BE2C (cell line): ENCODE measurements at regions not wholly inside any gene's neighbourhood (a gene's known extent, or its start where the extent isn't known, plus 50 kb on each side); places are given as distances from the start of the nearest gene placed in this dataset.

Source experiments
- DNase-seq: peaks from one replicate; pipeline ENCODE4 v3.0.0-alpha.2; 2020
- H3K27me3 ChIP-seq: fragments of 250-450 bp; sonication (Bioruptor Pico); 2 replicates; pipeline ENCODE4 v1.5.1; 2020; ENCODE audit warnings: mild to moderate bottlenecking
- H3K36me3 ChIP-seq: fragments of 250-450 bp; sonication (Bioruptor Pico); 2 replicates; pipeline ENCODE4 v1.5.1; 2020; ENCODE audit warnings: mild to moderate bottlenecking
- H3K4me1 ChIP-seq: fragments of 250-450 bp; sonication (Bioruptor Pico); 2 replicates; pipeline ENCODE4 v1.5.1; 2020
- H3K4me3 ChIP-seq: 2 replicates; pipeline ENCODE4 v1.5.1; 2011; ENCODE audit warnings: low read depth, low read length
- H3K9me3 ChIP-seq: fragments of 250-450 bp; sonication (Bioruptor Pico); 2 replicates; pipeline ENCODE4 v1.5.1; 2020
- CTCF ChIP-seq: IDR thresholded peaks from 2 replicates; pipeline ENCODE4 v1.5.1; 2012; ENCODE audit warnings: mild to moderate bottlenecking, low read depth, low read length

GRCh38 chr5:85921590-85921989 lies 696.2 kb upstream of the COX7C start:
- Histone ChIP-seq H3K4me3 (no peak overlapping the region), H3K36me3 (no peaks in the 10 kb centered on the region), H3K9me3 (no peaks in the 10 kb centered on the region), H3K27me3 (no peaks in the 10 kb centered on the region), H3K4me1 (no peaks in the 10 kb centered on the region)
- peak; percentile 47 for TF ChIP-seq CTCF
- DNase-seq = peak; percentile 22

GRCh38 chr5:85927632-85928031 lies 690.1 kb upstream of the COX7C start:
- Histone ChIP-seq H3K4me1 (no peaks in the 10 kb centered on the region), H3K36me3 (no peaks in the 10 kb centered on the region), H3K9me3 (no peaks in the 10 kb centered on the region), H3K4me3 (no peak overlapping the region), H3K27me3 (no peaks in the 10 kb centered on the region)
- no peak for DNase-seq
- TF ChIP-seq CTCF = no peak

- Histone ChIP-seq H3K27me3 (peaks cover 11% of the 10 kb centered on the region; the same call in 1 of the 2 replicates), H3K9me3 (no peaks in the 10 kb centered on the region), H3K36me3 (no peaks in the 10 kb centered on the region), H3K4me3 (no peak overlapping the region), H3K4me1 (no peaks in the 10 kb centered on the region)
- TF ChIP-seq CTCF = no peak
- DNase-seq = no peak
Measured at GRCh38 chr5:85929713-85930112, 688.0 kb upstream of the COX7C start.

DNA sequence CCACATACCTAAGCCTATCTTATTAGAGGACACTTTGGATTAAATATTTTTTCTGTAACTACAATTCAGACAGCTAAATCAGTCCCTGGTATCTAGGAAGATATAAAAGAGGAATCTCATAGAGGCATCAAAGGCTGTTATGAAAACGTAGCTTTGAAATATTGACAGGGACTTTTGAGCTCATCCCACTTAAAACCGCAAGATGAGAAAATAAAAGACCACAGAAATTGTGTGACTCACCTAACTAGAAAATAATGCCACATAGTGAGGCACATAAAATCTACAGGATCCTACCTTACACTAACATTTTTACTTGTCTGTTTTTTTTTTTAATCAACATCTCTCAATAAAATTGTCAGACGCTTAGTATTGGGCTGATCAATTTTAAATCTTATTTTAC lies 686.5 kb upstream of the COX7C start:
- no peak for TF ChIP-seq CTCF
- DNase-seq = no peak
- Histone ChIP-seq H3K27me3 (peaks cover 14% of the 10 kb centered on the region; the same call in 1 of the 2 replicates), H3K4me3 (no peak overlapping the region), H3K4me1 (no peaks in the 10 kb centered on the region), H3K9me3 (no peaks in the 10 kb centered on the region), H3K36me3 (no peaks in the 10 kb centered on the region)

- H3K4me1 ChIP-seq = no peaks in the 10 kb centered on the region
- no peak for DNase-seq
- no peak for TF ChIP-seq CTCF
- H3K27me3 ChIP-seq = peaks cover 9% of the 10 kb centered on the region; the same call in 1 of the 2 replicates
- no peaks in the 10 kb centered on the region for H3K36me3 ChIP-seq
- no peak overlapping the region for H3K4me3 ChIP-seq
- H3K9me3 ChIP-seq = no peaks in the 10 kb centered on the region
Measured at GRCh38 chr5:85938201-85938600, 679.5 kb upstream of the COX7C start.

GRCh38 chr5:85951707-85952210 lies 666.0 kb upstream of the COX7C start:
- no peak for DNase-seq
- no peak for TF ChIP-seq CTCF
- no peaks in the 10 kb centered on the region for H3K9me3 ChIP-seq

More at GRCh38 chr5:85951707-85952210, 666.0 kb upstream of the COX7C start:
- no peaks in the 10 kb centered on the region for H3K4me1 ChIP-seq
- no peak overlapping the region for H3K4me3 ChIP-seq
- no peaks in the 10 kb centered on the region for H3K36me3 ChIP-seq
- no peaks in the 10 kb centered on the region for H3K27me3 ChIP-seq
